H1 (cell line): ENCODE measurements at regions not wholly inside any gene's neighbourhood (a gene's known extent, or its start where the extent isn't known, plus 50 kb on each side); places are given as distances from the start of the nearest gene placed in this dataset.

Source experiments
- CTCF ChIA-PET: fragments of 300-600 bp; sonication (Branson Sonifier 250); formaldehyde crosslinking; loops from one replicate; lab custom pipeline; 2021; ENCODE audit not compliant: partially characterized antibody; lab: Charles Lee
- POLR2A ChIA-PET: fragments of 300-600 bp; sonication (Branson Sonifier 250); formaldehyde crosslinking; loops from one replicate; lab custom pipeline; 2021; ENCODE audit warnings: inconsistent platforms; ENCODE audit not compliant: partially characterized antibody; lab: Charles Lee
- DNase-seq, 2 experiments: peaks; one replicate each; pipeline versions ENCODE4 v3.0.0 to v3.0.0-alpha.2; 2010 to 2022; ENCODE audit warnings: low spot score in 2 of 2, low read depth in 1 of 2, mixed read lengths in 1 of 2
- FAIRE-seq: peaks from 2 replicates; lab custom pipeline; 2011; peaks lifted over from hg19 to GRCh38; lab: Jason Lieb, UNC
- H2AFZ ChIP-seq: 2 replicates; pipeline ENCODE4 v1.8.1; 2012; ENCODE audit warnings: low read length, inconsistent platforms
- H2AK5ac ChIP-seq: 2 replicates; pipeline ENCODE4 v1.6.1; 2013; ENCODE audit warnings: low read depth, low read length
- H2BK120ac ChIP-seq: replicated peaks from 2 replicates; pipeline ENCODE3; 2013; ENCODE audit warnings: low read depth, low read length, inconsistent platforms
- H2BK12ac ChIP-seq: 2 replicates; pipeline ENCODE4 v1.6.1; 2013; ENCODE audit warnings: low read depth, low read length
- H2BK15ac ChIP-seq: 2 replicates; pipeline ENCODE4 v1.6.1; 2013; ENCODE audit warnings: low read length
- H2BK20ac ChIP-seq: 2 replicates; pipeline ENCODE4 v1.6.1; 2013; ENCODE audit warnings: low read length
- H2BK5ac ChIP-seq: 2 replicates; pipeline ENCODE4 v1.6.1; 2013; ENCODE audit warnings: low read depth, low read length
- H3K14ac ChIP-seq: 2 replicates; pipeline ENCODE4 v1.6.1; 2013; ENCODE audit warnings: inconsistent platforms; ENCODE audit not compliant: insufficient read length
- H3K18ac ChIP-seq: 2 replicates; pipeline ENCODE4 v1.6.1; 2013; ENCODE audit warnings: low read length; ENCODE audit errors: extremely low read depth
- H3K23ac ChIP-seq: 2 replicates; pipeline ENCODE4 v1.6.1; 2013; ENCODE audit warnings: inconsistent platforms; ENCODE audit not compliant: insufficient read length
- H3K23me2 ChIP-seq: 2 replicates; pipeline ENCODE4 v1.6.1; 2013; ENCODE audit warnings: low read depth, low read length
- H3K27ac ChIP-seq: 2 replicates; pipeline ENCODE4 v1.6.1; 2011; ENCODE audit warnings: low read depth, low read length, inconsistent platforms
- H3K27me3 ChIP-seq, 4 experiments: replicated peaks in 1 of 4; 1 replicate in 1 of 4; 2 replicates in 3 of 4; pipeline versions ENCODE4 v1.6.1 to v1.8.1; 2011 to 2013; ENCODE audit warnings: low read length in 3 of 4, mild to moderate bottlenecking in 3 of 4, inconsistent platforms in 2 of 4, mixed read lengths in 2 of 4, moderate library complexity in 1 of 4; ENCODE audit not compliant: control insufficient read depth in 3 of 4, insufficient read depth in 3 of 4; ENCODE audit errors: extremely low read depth in 1 of 4
- H3K36me3 ChIP-seq, 4 experiments: 2 replicates each; pipeline versions ENCODE4 v1.6.1 to v1.8.1; 2011 to 2013; ENCODE audit warnings: mild to moderate bottlenecking in 4 of 4, low read length in 3 of 4, moderate library complexity in 2 of 4, control low read depth in 1 of 4, inconsistent platforms in 1 of 4; ENCODE audit not compliant: insufficient read depth in 4 of 4, control insufficient read depth in 2 of 4
- H3K4ac ChIP-seq: replicated peaks from 2 replicates; pipeline ENCODE3; 2013; ENCODE audit warnings: low read length, low read depth, mixed read lengths, inconsistent platforms; ENCODE audit not compliant: insufficient read length
- H3K4me1 ChIP-seq, 4 experiments: replicated peaks in 1 of 4; 1 replicate in 1 of 4; 2 replicates in 3 of 4; pipeline versions ENCODE4 v1.6.1 to v1.8.1; 2011 to 2013; ENCODE audit warnings: low read length in 3 of 4, inconsistent platforms in 2 of 4, mixed read lengths in 1 of 4; ENCODE audit not compliant: insufficient read depth in 4 of 4, control insufficient read depth in 3 of 4
- H3K4me2 ChIP-seq, 2 experiments: 2 replicates each; pipeline versions ENCODE4 v1.6.1 to v1.8.1; 2011 to 2013; ENCODE audit warnings: low read depth in 2 of 2, low read length in 2 of 2, control low read depth in 1 of 2, inconsistent platforms in 1 of 2, mild to moderate bottlenecking in 1 of 2; ENCODE audit not compliant: insufficient read depth in 1 of 2
- H3K4me3 ChIP-seq, 4 experiments: fragments of 200-600, 300-600 bp in 1 of 4; sonication (generic), shearing (Covaris generic), sonication (Bioruptor Twin) in 1 of 4; 2 replicates each; pipeline versions ENCODE4 v1.5.1 to v1.8.1; 2011 to 2016; ENCODE audit warnings: low read length in 4 of 4, low read depth in 3 of 4, control low read depth in 2 of 4, inconsistent platforms in 2 of 4, mild to moderate bottlenecking in 2 of 4, mixed read lengths in 1 of 4, moderate library complexity in 1 of 4; ENCODE audit not compliant: insufficient read depth in 2 of 4; ENCODE audit errors: extremely low read depth in 1 of 4
- H3K56ac ChIP-seq: replicated peaks from 2 replicates; pipeline ENCODE3; 2013; ENCODE audit warnings: low read depth, mild to moderate bottlenecking, mixed read lengths, low read length, inconsistent platforms; ENCODE audit not compliant: insufficient read length
- H3K79me1 ChIP-seq: 2 replicates; pipeline ENCODE4 v1.6.1; 2013; ENCODE audit warnings: low read depth, low read length, control low read depth
- H3K79me2 ChIP-seq, 2 experiments: 2 replicates each; pipeline versions ENCODE4 v1.6.1 to v1.8.1; 2012 to 2013; ENCODE audit warnings: low read length in 2 of 2, mild to moderate bottlenecking in 2 of 2, inconsistent platforms in 1 of 2; ENCODE audit not compliant: insufficient read depth in 2 of 2, control insufficient read depth in 1 of 2
- H3K9ac ChIP-seq, 4 experiments: replicated peaks in 1 of 4; 1 replicate in 1 of 4; 2 replicates in 3 of 4; pipeline versions ENCODE4 v1.6.1 to v1.8.1; 2011 to 2013; ENCODE audit warnings: low read depth in 3 of 4, low read length in 3 of 4, control low read depth in 2 of 4, mild to moderate bottlenecking in 2 of 4, moderate library complexity in 2 of 4, inconsistent platforms in 1 of 4; ENCODE audit errors: extremely low read depth in 1 of 4
- H3K9me3 ChIP-seq, 2 experiments: 2 replicates each; pipeline versions ENCODE4 v1.6.1 to v1.8.1; 2012 to 2013; ENCODE audit warnings: mild to moderate bottlenecking in 2 of 2, moderate library complexity in 2 of 2, control low read depth in 1 of 2, inconsistent platforms in 1 of 2, low read depth in 1 of 2, low read length in 1 of 2, mixed read lengths in 1 of 2; ENCODE audit not compliant: insufficient read depth in 2 of 2
- H4K20me1 ChIP-seq, 2 experiments: replicated peaks in 1 of 2; 2 replicates each; pipeline versions ENCODE3 to v1.8.1; 2011 to 2013; ENCODE audit warnings: inconsistent platforms in 2 of 2, low read length in 2 of 2, mild to moderate bottlenecking in 1 of 2; ENCODE audit not compliant: insufficient read depth in 2 of 2, control insufficient read depth in 1 of 2
- H4K5ac ChIP-seq: 2 replicates; pipeline ENCODE4 v1.6.1; 2013; ENCODE audit warnings: low read length, low read depth, mixed read lengths, inconsistent platforms; ENCODE audit not compliant: insufficient read length
- H4K8ac ChIP-seq: 2 replicates; pipeline ENCODE4 v1.8.0; 2013; ENCODE audit warnings: mild to moderate bottlenecking, moderate library complexity, low read length, inconsistent platforms; ENCODE audit not compliant: insufficient read depth; ENCODE audit errors: extremely low read depth
- H4K91ac ChIP-seq: replicated peaks from 2 replicates; pipeline ENCODE3; 2013; ENCODE audit warnings: low read length, mixed read lengths, inconsistent platforms; ENCODE audit not compliant: insufficient read length
- ASH2L ChIP-seq: fragments of 200-600, 300-600 bp; sonication (generic); IDR thresholded peaks from one replicate; pipeline ENCODE4 v1.7.1; 2017; ENCODE audit warnings: low read length
- BACH1 ChIP-seq: IDR thresholded peaks from 2 replicates; pipeline ENCODE4 v1.6.1; 2012; ENCODE audit warnings: low read length, improper control_type of control experiment
- CHD1 ChIP-seq: IDR thresholded peaks from 2 replicates; pipeline ENCODE4 v1.6.1; 2012; ENCODE audit warnings: low read depth, low read length, improper control_type of control experiment
- CTCF ChIP-seq, 3 experiments: IDR thresholded peaks; 1 replicate in 2 of 3; 2 replicates in 1 of 3; pipeline versions ENCODE4 v1.5.1 to v1.6.1; 2011; ENCODE audit warnings: low read length in 3 of 3, mild to moderate bottlenecking in 3 of 3, inconsistent platforms in 2 of 3, low read depth in 1 of 3, moderate library complexity in 1 of 3; ENCODE audit not compliant: insufficient read depth in 1 of 3; ENCODE audit errors: control extremely low read depth in 1 of 3
- HDAC6 ChIP-seq: IDR thresholded peaks from one replicate; pipeline ENCODE4 v1.7.1; 2012; ENCODE audit warnings: low read depth, mild to moderate bottlenecking, inconsistent platforms, low read length, moderate library complexity
- NANOG ChIP-seq: IDR thresholded peaks from 2 replicates; pipeline ENCODE4 v1.6.1; 2011; ENCODE audit warnings: low read length, low read depth, mild to moderate bottlenecking, inconsistent platforms; ENCODE audit not compliant: insufficient read depth, poor library complexity, severe bottlenecking
- RAD21 ChIP-seq, 2 experiments: IDR thresholded peaks in 1 of 2; conservative IDR thresholded peaks in 1 of 2; 2 replicates each; pipeline ENCODE4 v1.6.1; 2011; ENCODE audit warnings: low read depth in 2 of 2, low read length in 2 of 2, improper control_type of control experiment in 1 of 2, inconsistent platforms in 1 of 2, mild to moderate bottlenecking in 1 of 2, moderate library complexity in 1 of 2
- SAP30 ChIP-seq: fragments of 300-600 bp; sonication (generic); IDR thresholded peaks from 2 replicates; pipeline ENCODE4 v1.7.1; 2012; ENCODE audit warnings: low read length, moderate library complexity, mild to moderate bottlenecking, inconsistent platforms; ENCODE audit not compliant: insufficient read depth, insufficient replicate concordance
- SIX5 ChIP-seq: IDR thresholded peaks from 2 replicates; pipeline ENCODE4 v1.6.1; 2011; ENCODE audit warnings: mild to moderate bottlenecking, low read depth, low read length
- TBP ChIP-seq: IDR thresholded peaks from 2 replicates; pipeline ENCODE4 v1.6.1; 2011; ENCODE audit warnings: low read depth, low read length, improper control_type of control experiment

- no peak overlapping the region for H3K56ac ChIP-seq
- H3K9ac ChIP-seq: no peak overlapping the region
- H2AFZ ChIP-seq: no peak overlapping the region
- H4K20me1 ChIP-seq: no peaks in the 10 kb centered on the region
- H2AK5ac ChIP-seq: no peak overlapping the region
- ChIA-PET CTCF (interaction anchor here (0.6 kb wide), 1 partner anchor 243 kb away, joined by 3 read pairs; no protein-coding TSS in a partner anchor), POLR2A (no interaction called here)
- FAIRE-seq (no peak), DNase-seq (no peak)
- H3K4ac ChIP-seq: no peak overlapping the region
- H2BK12ac ChIP-seq: no peak overlapping the region
- H3K27ac ChIP-seq: no peak overlapping the region
- H3K4me1 ChIP-seq: peaks cover 0 to 2% (median 0%) of the 10 kb centered on the region in 4 experiments; a peak in 1 of 7 replicates
- no peak overlapping the region for H3K4me3 ChIP-seq
- H3K4me2 ChIP-seq: no peak overlapping the region
- no peak for TF ChIP-seq CTCF (IDR thresholded peaks at IDR 0.05; ENCODE audit: control extremely low read depth in 1 of 3, insufficient read depth in 1 of 3, low read depth in 1 of 3, low read length in 3 of 3)
- TF ChIP-seq SAP30: no peak
- TF ChIP-seq BACH1: no peak
- TF ChIP-seq HDAC6: no peak
- no peak for TF ChIP-seq NANOG
- TF ChIP-seq SIX5: no peak
- no peak for TF ChIP-seq TBP
- TF ChIP-seq RAD21 (IDR thresholded peaks at IDR 0.05 in 1 of 2, conservative IDR thresholded peaks at IDR 0.05 in 1 of 2; ENCODE audit: low read depth in 2 of 2, low read length in 2 of 2): no peak
- TF ChIP-seq ASH2L: no peak
- no peak for TF ChIP-seq CHD1
- no peak overlapping the region for H2BK20ac ChIP-seq
- no peaks in the 10 kb centered on the region for H3K79me1 ChIP-seq
- no peaks in the 10 kb centered on the region for H3K79me2 ChIP-seq
- no peaks in the 10 kb centered on the region for H3K36me3 ChIP-seq
- H3K18ac ChIP-seq: no peak overlapping the region
- H2BK120ac ChIP-seq: no peak overlapping the region
- no peak overlapping the region for H3K14ac ChIP-seq
- no peak overlapping the region for H3K23ac ChIP-seq
- no peak overlapping the region for H4K5ac ChIP-seq
- H3K27me3 ChIP-seq: no peaks in the 10 kb centered on the region
- no peak overlapping the region for H4K8ac ChIP-seq
- H4K91ac ChIP-seq: no peak overlapping the region
- no peaks in the 10 kb centered on the region; the same call in 1 of the 2 replicates for H3K23me2 ChIP-seq
- no peaks in the 10 kb centered on the region for H3K9me3 ChIP-seq
- no peak overlapping the region for H2BK15ac ChIP-seq
- no peak overlapping the region for H2BK5ac ChIP-seq
Measured at GRCh38 chr6:23618366-23618765, 507.6 kb upstream of the NRSN1 start.
